Activated CD4-positive, alpha-beta memory T cell treated with anti-CD3 and anti-CD28 coated beads for 36 hours (primary cell): ENCODE measurements at regions not wholly inside any gene's neighbourhood (a gene's known extent, or its start where the extent isn't known, plus 50 kb on each side); places are given as distances from the start of the nearest gene placed in this dataset. TPM values are rescaled to one million over a fixed set of nuclear protein-coding genes. Genes with fewer than 3 reads are reported as not detected.

Source experiments
- CTCF ChIA-PET: fragments of 350-600 bp; sonication (Branson Sonifier 250); formaldehyde crosslinking; loops from one replicate; lab custom pipeline; 2021; ENCODE audit warnings: antibody characterized with exemption, inconsistent platforms; lab: Charles Lee
- POLR2A ChIA-PET: fragments of 350-600 bp; sonication (Branson Sonifier 250); formaldehyde crosslinking; loops from one replicate; lab custom pipeline; 2021; ENCODE audit warnings: antibody characterized with exemption; lab: Charles Lee
- DNase-seq: peaks from one replicate; pipeline ENCODE4 v3.0.0-alpha.2; 2020
- H3K27ac Mint-ChIP-seq: one replicate; pipeline ENCODE4 v1.8.0; 2021; ENCODE audit warnings: mixed read lengths
- H3K27me3 Mint-ChIP-seq: one replicate; pipeline ENCODE4 v1.8.0; 2021; ENCODE audit warnings: mixed read lengths
- H3K36me3 Mint-ChIP-seq: one replicate; pipeline ENCODE4 v1.8.0; 2021; ENCODE audit warnings: mixed read lengths
- H3K4me1 Mint-ChIP-seq: one replicate; pipeline ENCODE4 v1.8.0; 2021; ENCODE audit warnings: low read depth, mixed read lengths
- H3K4me3 Mint-ChIP-seq: one replicate; pipeline ENCODE4 v1.8.0; 2021; ENCODE audit warnings: mild to moderate bottlenecking, mixed read lengths
- H3K9me3 Mint-ChIP-seq: one replicate; pipeline ENCODE4 v1.8.0; 2021; ENCODE audit warnings: mixed read lengths
- intact Hi-C: fragments of 100-400 bp; cut with micrococcal nuclease; formaldehyde crosslinking; loops from one replicate; pipeline ENCODE4 v1.15.1; 2023
- microRNA-seq: library from miRNA; unstranded; fragments of <30 nt; microRNA quantifications from one replicate; pipeline ENCODE4 v1.2.0, GENCODE V29; 2022; ENCODE audit warnings: borderline number of aligned reads, borderline microRNAs expressed, borderline replicate concordance

DNA sequence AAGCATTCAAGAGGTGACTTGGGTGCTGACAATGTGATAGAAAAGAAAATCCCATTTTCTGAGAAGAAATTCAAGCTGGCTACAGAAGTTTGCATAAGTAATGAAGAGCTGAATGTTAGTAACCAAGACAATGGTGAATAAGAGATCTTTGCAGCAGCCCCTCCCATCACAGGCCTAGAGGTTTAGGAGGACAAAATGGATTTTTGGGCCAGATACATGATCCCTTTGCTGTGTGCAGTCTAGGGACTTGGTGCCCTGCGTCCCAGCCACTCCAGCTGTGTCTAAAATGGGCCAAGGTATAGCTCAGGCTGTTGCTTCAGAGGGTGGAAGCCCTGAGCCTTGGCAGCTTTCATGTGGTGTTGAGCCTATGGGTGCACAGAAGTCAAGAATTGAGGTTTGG lies 107.0 kb upstream of the EPHA5 start:
- no peaks in the 10 kb centered on the region for H3K27me3 Mint-ChIP-seq
- peaks cover 25% of the 10 kb centered on the region for H3K9me3 Mint-ChIP-seq
- no peak for DNase-seq
- no peaks in the 10 kb centered on the region for H3K4me1 Mint-ChIP-seq
- no peaks in the 10 kb centered on the region for H3K36me3 Mint-ChIP-seq
- POLR2A ChIA-PET: no interaction called here
- CTCF ChIA-PET: no interaction called here
- no peak overlapping the region for H3K4me3 Mint-ChIP-seq
- no peak overlapping the region for H3K27ac Mint-ChIP-seq
- intact Hi-C loops: no loop called here

DNA sequence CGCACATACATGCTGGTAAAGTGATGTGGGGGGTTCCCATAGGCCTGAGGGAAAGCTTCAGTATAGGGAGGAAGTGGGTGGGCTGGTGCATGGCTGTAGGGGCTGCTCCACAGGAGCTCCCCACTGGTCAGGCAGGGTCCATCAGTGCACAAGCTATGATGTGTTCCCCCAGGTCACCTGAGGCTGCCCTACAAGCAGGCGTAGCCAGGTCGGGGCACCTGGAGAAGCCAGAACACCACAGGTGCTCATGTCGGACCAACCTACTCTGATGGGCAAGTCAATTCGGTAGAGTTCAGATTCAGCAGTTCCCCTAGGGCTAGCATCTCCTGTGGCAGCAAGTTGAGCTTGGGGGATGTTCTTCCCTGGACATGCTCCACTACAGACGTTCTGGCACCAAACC lies 103.3 kb upstream of the EPHA5 start:
- Mint-ChIP-seq H3K36me3 (no peaks in the 10 kb centered on the region), H3K9me3 (peaks cover 36% of the 10 kb centered on the region), H3K27me3 (no peaks in the 10 kb centered on the region), H3K4me1 (no peaks in the 10 kb centered on the region), H3K27ac (no peak overlapping the region), H3K4me3 (no peak overlapping the region)
- POLR2A ChIA-PET: no interaction called here
- DNase-seq: no peak
- intact Hi-C loops: no loop called here
- CTCF ChIA-PET: no interaction called here

DNA sequence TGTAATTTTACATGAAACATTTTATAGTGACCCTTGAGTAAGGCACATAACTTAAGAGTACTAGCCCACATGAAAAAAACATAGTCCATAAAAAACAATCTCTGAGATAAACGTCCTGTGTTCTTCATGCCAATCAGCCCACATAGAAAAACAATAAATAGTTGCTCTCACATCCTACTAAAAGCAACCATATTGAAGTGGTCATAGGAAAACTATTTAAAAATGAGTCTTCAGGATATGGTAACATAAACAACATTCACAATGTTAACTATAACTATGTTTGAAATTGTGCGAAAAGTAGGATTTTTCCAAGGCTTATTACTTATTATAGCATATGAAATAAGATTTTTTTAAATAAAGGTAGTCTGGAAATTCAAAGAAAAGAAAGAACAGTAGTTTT lies 77.1 kb upstream of the EPHA5 start:
- no peak for DNase-seq
- Mint-ChIP-seq H3K27me3 (no peaks in the 10 kb centered on the region), H3K4me3 (no peak overlapping the region), H3K4me1 (no peaks in the 10 kb centered on the region), H3K27ac (no peak overlapping the region), H3K9me3 (no peaks in the 10 kb centered on the region), H3K36me3 (no peaks in the 10 kb centered on the region)
- ChIA-PET POLR2A (no interaction called here), CTCF (no interaction called here)
- intact Hi-C loops: no loop called here

DNA sequence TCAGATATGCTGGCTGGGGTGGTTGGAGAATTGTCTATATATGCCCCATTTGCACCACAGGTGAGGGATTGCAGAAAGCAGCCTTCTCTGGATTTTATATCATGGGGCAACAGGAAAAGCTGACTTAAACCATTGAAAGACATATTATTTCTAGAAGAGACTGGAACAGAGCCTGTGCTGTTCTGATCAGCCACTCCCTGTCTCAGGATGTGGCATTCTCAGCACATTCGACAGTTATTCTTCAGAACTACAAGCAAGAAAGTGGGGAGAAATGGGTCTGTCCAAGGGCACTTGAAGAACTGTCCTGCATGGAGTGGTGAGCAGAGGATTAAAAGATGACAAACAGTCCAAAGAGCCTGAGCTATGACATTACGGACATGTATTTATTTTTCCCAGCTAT lies 67.8 kb upstream of the EPHA5 start:
- no peaks in the 10 kb centered on the region for H3K27me3 Mint-ChIP-seq
- ChIA-PET POLR2A (no interaction called here), CTCF (no interaction called here)
- no peaks in the 10 kb centered on the region for H3K36me3 Mint-ChIP-seq
- H3K4me1 Mint-ChIP-seq: no peaks in the 10 kb centered on the region
- H3K27ac Mint-ChIP-seq: no peak overlapping the region
- peaks cover 9% of the 10 kb centered on the region for H3K9me3 Mint-ChIP-seq
- DNase-seq: no peak
- intact Hi-C loops: no loop called here
- H3K4me3 Mint-ChIP-seq: no peak overlapping the region

DNA sequence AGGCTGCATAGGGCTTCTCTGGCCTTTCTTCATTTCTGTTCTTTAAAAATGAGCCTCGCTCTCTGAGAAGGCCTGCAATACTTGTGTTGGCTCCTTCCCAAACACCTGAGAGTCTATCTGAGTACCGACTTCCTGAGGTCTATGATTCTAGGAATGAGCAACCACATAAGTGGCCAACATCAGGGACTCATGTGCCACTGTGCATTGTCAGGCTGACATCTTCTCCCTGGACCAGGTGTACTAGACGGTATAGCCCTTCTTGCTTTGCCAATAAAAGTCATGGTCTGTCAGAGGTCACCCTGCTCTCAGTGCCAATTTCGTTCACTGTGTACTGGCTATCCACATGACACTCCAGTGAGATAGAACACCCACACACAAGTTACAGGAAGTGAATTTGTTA lies 67.4 kb upstream of the EPHA5 start:
- POLR2A ChIA-PET: no interaction called here
- no peak overlapping the region for H3K4me3 Mint-ChIP-seq
- CTCF ChIA-PET: no interaction called here
- peaks cover 9% of the 10 kb centered on the region for H3K9me3 Mint-ChIP-seq
- H3K27me3 Mint-ChIP-seq: no peaks in the 10 kb centered on the region
- H3K36me3 Mint-ChIP-seq: no peaks in the 10 kb centered on the region
- H3K4me1 Mint-ChIP-seq: no peaks in the 10 kb centered on the region
- DNase-seq: no peak
- intact Hi-C loops: no loop called here
- H3K27ac Mint-ChIP-seq: no peak overlapping the region

DNA sequence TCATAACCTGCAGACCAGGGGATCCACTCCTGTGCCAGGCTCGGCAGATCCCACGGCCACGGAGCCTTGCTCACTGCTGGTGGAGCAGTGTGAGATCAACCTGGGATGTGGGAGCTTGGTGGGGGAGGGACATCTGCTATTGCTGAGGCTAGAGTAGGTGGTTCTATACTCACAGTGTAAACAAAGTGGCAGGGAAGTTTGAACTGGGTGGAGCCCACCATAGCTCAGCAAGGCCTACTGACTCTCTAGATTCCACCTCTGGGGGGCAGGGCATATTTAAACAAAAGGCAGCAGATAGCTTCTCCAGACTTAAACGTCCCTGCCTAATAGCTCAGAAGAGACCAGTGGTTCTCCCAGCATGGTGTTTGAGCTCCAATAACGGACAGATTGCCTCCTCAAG lies 54.7 kb upstream of the EPHA5 start:
- POLR2A ChIA-PET: no interaction called here
- no peaks in the 10 kb centered on the region for H3K4me1 Mint-ChIP-seq
- CTCF ChIA-PET: no interaction called here

More for the DNA sequence above, 54.7 kb upstream of the EPHA5 start:
- Mint-ChIP-seq H3K36me3 (no peaks in the 10 kb centered on the region), H3K27me3 (no peaks in the 10 kb centered on the region), H3K4me3 (no peak overlapping the region), H3K27ac (no peak overlapping the region), H3K9me3 (peaks cover 29% of the 10 kb centered on the region)
- no peak for DNase-seq
- intact Hi-C loops: no loop called here

Small RNA genes lying in the stretch of these regions (microRNA-seq; reads per million reads assigned to microRNA genes)
- gene MIR1269A: not detected
